Left kidney (tissue), 1 donor: ENCODE measurements at regions not wholly inside any gene's neighbourhood (a gene's known extent, or its start where the extent isn't known, plus 50 kb on each side); places are given as distances from the start of the nearest gene placed in this dataset.
A peak's percentile ranks its signal among the peaks of the same experiment; 100 is the strongest.

Experiments
- DNase-seq: peaks from one replicate; pipeline ENCODE4 v3.0.0-alpha.2; 2013

- no peak for DNase-seq
These were observed 307.0 kb upstream of the TLE4 start for GRCh38 chr9:79264511-79265355.

DNA sequence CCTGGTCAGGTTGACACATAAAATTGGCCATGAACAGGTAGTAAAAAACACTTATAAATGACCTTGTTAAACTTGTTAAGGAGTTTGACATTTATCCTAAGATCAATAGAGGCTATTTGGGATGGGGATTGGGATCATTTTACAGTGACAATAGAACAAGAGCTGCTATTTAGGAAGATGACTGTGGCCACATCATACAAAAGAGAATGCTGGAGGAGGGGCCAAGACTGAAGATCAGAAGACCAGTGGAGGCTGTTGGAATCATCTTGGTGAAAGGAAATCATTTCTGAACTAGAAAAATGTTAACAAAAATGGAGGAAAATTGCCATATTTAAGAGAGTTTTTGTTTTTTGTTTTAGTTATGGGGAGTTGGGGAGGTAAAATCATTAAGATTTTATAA lies 304.8 kb upstream of the TLE4 start:
- DNase-seq, result no peak

DNA sequence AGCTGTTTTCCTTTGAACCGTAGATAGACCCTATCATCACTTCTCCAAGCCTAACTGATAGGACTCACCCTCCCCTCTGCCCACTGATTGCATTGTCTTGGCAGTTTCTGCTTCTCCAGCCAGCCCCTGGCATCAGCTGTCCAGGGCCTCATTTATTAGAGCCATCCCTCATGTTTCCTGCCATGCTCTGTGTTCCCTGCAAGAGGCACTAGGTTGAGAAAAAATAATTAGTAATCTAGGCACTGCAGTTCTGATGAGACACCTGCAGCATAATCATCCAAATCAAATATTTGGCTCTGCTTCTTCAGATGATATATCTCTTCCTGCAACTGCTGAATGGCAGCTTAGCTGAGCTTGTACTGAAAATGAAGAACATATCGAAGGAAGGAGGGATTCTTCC lies 303.0 kb upstream of the TLE4 start:
- DNase-seq, result no peak

DNA sequence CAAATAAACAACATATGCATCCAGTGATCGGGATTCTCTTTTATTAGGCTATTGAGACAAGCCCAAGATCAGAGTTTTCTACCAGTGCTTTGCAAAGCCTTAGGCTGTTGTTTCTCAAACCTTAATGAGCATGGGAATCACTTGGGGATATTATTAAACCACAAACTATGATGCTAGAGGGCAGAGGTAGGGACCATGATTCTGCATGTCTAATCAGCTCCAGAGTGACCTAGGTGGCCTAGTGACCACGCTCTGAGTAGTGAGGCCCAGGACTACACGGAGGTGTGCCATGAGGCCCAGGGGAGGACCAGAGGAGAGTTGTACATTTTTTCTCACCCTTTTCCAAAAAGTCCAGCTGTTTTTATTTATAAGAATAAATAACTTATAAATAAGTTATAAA lies 298.5 kb upstream of the TLE4 start:
- no peak for DNase-seq

- no peak for DNase-seq
These were observed 292.4 kb upstream of the TLE4 start for GRCh38 chr9:79279356-79279755.

- no peak for DNase-seq
These were observed 291.1 kb upstream of the TLE4 start for GRCh38 chr9:79280691-79281090.

DNA sequence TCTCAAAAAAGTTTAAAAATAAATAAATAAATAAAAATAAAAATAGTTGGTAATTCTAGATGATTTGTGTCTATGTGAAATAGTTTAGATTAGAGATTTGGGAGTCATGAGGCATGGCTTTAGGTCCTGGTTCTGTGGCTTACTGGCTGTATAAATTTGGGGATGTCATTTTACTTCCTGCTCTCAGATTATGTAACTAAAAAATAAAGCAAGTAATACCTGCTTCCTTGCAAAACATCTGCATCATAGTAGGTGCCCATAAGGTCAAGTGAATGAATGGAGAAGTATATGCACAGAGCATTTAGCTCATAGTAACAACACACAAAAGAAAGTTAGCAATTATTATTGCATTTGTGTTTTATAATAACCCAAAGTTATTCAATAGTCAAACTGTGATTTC lies 287.7 kb upstream of the TLE4 start:
- no peak for DNase-seq

DNA sequence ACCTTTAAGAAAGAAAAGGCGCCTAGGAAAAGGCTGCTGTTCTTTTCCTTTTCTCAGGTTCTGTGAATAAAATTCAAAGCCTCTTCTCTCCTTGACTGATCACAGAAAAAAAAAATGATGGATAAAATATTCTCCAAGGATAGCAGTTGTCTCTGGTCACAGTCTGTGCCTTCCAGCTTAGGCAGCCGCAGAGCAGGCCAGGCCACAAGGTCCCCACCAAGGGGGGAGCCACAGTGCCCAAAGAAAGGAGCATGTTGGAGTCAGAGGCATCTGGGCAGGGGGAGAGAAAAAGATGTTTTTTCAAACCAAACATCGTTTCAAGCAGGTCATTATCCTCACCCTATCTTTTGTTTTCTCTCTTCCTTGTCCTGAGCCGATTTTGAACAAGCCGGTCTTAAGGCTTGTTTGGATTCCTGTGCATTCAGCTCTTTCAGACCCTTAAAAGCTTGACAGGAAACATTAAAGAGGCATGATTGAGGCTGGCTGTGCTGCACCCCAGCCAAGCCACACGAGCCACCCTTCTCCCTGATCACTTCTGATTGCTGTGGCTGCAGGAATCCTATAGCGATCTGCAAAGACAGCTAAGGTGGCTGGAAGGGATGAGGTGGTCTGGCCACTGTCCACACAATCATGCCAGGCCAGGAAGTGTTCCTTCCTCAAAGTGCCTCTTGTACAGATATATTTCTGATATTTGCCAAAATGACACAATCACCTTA lies 284.6 kb upstream of the TLE4 start:
- no peak for DNase-seq

- no peak for DNase-seq
These were observed 284.0 kb upstream of the TLE4 start for GRCh38 chr9:79287708-79288290.

GRCh38 chr9:79289856-79290255 lies 281.9 kb upstream of the TLE4 start:
- DNase-seq, result no peak

DNA sequence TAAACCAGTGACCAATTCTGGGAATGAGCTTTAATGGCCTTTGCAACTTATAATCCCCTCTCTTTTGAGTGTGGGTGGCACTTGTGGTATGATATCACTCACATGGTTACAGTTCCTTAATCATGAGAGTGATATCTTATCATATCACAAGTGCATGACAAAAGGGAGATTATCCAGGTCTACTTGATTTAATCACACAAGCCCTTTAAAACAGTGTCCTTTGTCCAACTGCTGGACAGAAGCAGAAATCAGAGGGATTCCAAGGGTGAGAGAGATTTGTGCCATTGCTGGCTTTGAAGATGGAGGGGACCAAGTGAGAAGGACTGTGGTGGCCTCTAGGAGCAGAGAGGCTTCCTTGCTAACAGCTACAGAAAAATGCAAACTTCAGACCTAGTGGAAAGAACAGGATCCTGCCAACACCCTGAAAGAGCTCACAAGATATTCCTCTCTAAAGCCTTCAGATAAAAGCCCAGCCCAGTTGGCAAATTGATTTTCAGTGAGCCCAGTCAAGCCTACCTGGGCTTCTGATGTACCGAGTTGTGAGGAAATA lies 279.0 kb upstream of the TLE4 start:
- DNase-seq, result no peak

DNA sequence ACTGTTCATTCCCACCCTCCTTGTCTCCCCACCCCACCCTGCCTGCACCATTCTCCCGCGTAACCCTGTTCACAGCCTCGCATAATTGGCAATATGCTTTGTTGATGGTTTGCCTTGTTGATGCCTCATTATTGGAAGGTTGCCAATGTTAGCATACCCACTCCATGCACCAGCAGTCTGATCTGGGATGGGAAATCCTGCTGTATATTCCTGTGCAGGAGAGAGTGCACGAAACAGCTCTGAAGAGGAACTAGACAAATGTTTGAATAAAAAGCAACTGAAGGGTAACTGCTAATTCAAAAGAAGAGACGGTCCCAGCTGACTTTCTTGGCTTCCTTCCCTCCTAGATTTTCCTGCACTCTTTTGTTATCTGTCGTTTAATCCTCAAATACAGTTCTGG lies 271.7 kb upstream of the TLE4 start:
- no peak for DNase-seq

DNA sequence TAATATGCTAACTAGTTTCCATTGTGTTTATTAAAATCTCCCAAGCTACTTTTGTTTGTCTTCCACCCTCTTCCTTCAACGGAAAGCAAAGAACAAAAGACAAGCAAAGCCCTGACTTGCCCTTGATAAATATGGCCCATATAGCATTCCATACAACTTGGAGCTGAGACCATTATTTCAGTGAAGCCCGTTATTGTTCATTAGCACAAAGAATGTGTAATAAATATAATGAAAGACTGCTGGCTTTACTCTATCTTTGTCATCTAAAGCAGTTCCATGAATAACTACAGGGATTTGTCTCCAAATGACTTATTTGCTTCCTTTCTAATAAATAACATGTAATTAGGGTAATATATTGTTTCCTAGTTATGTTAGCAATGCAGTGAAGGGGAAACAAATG lies 270.7 kb upstream of the TLE4 start:
- DNase-seq, result peak; percentile 44

- peak; percentile 57 for DNase-seq
These were observed 270.0 kb upstream of the TLE4 start for GRCh38 chr9:79301551-79302391.

DNA sequence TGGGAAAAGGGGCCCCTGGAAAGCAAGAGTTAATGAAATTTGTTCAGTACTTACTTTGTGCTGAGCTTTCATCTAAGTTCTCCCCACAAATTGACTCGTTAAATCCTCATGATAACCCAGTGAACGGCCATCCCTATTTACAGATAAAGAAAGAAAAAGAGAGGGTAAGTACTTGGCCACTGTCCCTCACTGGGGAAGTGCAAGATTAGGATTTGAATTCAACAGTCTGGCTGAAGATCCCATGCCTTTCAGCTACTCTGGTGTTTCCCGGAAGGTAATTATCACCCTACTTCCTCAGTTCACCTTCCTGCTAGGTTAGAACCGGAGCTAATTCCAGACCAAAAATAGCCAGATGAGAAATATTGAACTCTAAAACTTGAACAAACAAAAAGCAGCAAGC lies 269.2 kb upstream of the TLE4 start:
- DNase-seq, result no peak

GRCh38 chr9:79308012-79308411 lies 263.8 kb upstream of the TLE4 start:
- DNase-seq, result no peak

DNA sequence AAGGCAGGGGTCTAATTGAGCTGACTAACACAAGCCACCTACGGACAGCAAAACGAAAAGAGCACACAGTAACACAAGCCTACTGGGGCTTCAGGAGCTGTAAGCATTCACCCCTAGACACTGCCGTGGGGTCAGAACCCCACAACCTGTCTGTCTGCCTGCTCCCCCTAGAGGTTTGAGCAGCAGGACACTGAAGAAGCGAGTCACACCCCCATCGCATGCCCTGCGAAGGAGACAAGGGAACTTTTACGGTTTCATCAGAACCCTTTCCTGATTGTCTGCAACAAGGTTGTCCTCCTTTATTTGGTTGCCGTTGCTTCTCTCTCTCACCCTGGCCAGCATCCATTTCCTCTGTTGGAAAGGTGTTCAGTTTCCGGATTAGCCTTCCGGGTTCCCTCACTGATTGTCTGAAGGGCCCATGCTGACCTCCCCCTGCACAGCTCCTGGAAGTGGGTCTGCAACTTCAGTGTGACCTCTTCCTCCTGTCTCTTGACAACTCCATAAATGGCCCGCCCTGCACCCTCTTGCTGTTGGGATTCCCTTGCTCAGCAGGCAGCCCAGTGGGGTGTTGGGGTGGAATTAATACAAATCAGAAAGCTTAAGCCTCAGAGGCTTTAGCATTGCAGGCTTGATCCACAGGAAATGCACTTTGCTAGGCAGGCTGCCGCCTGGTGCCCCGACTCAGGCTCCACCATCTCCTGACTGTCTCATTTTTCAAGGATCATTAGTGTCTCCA lies 258.9 kb upstream of the TLE4 start:
- no peak for DNase-seq

DNA sequence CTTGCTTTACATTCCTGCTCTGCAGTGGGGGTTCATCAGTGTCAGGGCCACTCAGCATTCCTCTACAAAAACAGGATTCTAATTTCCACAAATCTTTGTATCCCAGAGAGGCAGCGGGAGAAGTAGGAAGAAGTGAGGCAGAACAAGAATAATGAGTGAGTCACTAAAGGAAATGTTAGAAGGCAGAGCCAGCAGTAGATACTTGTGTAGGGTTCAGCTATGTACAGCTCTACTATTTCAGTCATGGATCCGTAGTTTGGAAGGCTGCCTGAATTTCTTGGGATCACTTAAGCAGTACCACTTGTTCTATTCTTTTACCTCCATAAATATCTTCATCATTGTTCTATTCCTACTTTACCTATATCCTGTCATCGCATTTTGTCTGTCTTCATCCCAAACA lies 246.3 kb upstream of the TLE4 start:
- no peak for DNase-seq

- DNase-seq, result no peak
These were observed 241.9 kb upstream of the TLE4 start for GRCh38 chr9:79329861-79330260.

DNA sequence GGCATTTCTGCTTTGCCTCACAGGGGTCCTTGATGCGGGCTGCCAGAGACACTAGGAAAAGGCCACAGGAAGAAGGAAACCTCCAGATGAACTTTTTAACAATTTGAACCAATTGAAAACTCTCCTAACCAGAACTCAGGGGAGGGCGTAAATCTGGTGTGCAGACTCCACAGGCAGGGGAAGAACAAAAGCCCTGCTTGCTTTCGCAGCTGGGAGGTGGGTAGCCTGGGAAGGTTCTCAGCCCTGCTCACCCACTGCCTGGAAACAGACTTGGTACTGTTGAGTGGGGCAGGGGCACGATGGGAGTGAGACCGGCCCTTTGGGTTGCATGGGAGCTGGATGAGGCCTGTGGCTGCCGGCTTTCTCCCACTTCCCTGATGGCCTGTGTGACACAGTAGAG lies 237.8 kb upstream of the TLE4 start:
- DNase-seq, result no peak

- DNase-seq, result no peak
These were observed 237.1 kb upstream of the TLE4 start for GRCh38 chr9:79334711-79335110.
